ENCODE measurements at regions not wholly inside any gene's neighbourhood (a gene's known extent, or its start where the extent isn't known, plus 50 kb on each side); places are given as distances from the start of the nearest gene placed in this dataset.

- 0 out of 2 replicates have a peak, but pooled peaks cover 3% of the 10 kb centered on the region for H4K20me1 ChIP-seq (ENCODE audit: control insufficient read depth, insufficient read depth)
- H3K4me1 ChIP-seq (ENCODE audit: control insufficient read depth, insufficient read depth, low read length): no peaks in the 10 kb centered on the region
- FAIRE-seq (no peak), DNase-seq (ENCODE audit: low read depth, low spot score) (no peak), ATAC-seq (no peak)
- no peaks in the 10 kb centered on the region for H3K27me3 ChIP-seq (replicated peaks in 1 of 2; ENCODE audit: control insufficient read depth in 2 of 2, insufficient read depth in 2 of 2, low read length in 1 of 2)
- ChIA-PET POLR2A (no interaction called here), SMC1A (ENCODE audit: uncharacterized antibody, unreplicated experiment) (interaction anchor here (0.6 kb wide), 1 partner anchor 49 kb away, joined by 3 read pairs; no protein-coding TSS in a partner anchor), RAD21 (ENCODE audit: unreplicated experiment) (no interaction called here), CTCF (interaction anchor here (1.2 kb wide), 1 partner anchor 75 kb away, joined by 4 read pairs; no protein-coding TSS in a partner anchor)
- TF ChIP-seq RUNX3 (IDR thresholded peaks at IDR 0.05; ENCODE audit: low read length) (no peak), SIX5 (IDR thresholded peaks at IDR 0.05; ENCODE audit: low read depth, low read length, severe bottlenecking) (no peak), FOS (IDR thresholded peaks at IDR 0.05; ENCODE audit: borderline replicate concordance, extremely low read depth, insufficient read length) (no peak), CBFB (IDR thresholded peaks at IDR 0.05; ENCODE audit: low read depth) (no peak), RELA (IDR thresholded peaks at IDR 0.05; ENCODE audit: borderline replicate concordance, partially characterized antibody) (no peak), SUZ12 (IDR thresholded peaks at IDR 0.05; ENCODE audit: unreplicated experiment) (no peak), MTA3 (IDR thresholded peaks at IDR 0.05; ENCODE audit: borderline replicate concordance, low read length) (no peak), CBX5 (IDR thresholded peaks at IDR 0.05; ENCODE audit: low read depth) (no peak), E2F8 (IDR thresholded peaks at IDR 0.05; ENCODE audit: low read depth, partially characterized antibody) (no peak), ZBTB40 (IDR thresholded peaks at IDR 0.05; ENCODE audit: borderline replicate concordance) (no peak), ESRRA (IDR thresholded peaks at IDR 0.05; ENCODE audit: low read length) (no peak), NFYA (IDR thresholded peaks at IDR 0.05; ENCODE audit: borderline replicate concordance, low read depth, low read length) (no peak)
- H3K9me3 ChIP-seq (replicated peaks; ENCODE audit: control insufficient read depth, insufficient read depth, low read length): no peaks in the 10 kb centered on the region
- no peaks in the 10 kb centered on the region for H3K79me2 ChIP-seq (ENCODE audit: control insufficient read depth, insufficient read depth, low read length)
- WGBS (ENCODE audit: insufficient coverage, insufficient replicate concordance, low lambda C conversion rate, missing lambda C conversion rate): 55% methylated on average over 1 of the region's 1 CpG
- no peak overlapping the region for H3K27ac ChIP-seq (ENCODE audit: control insufficient read depth, insufficient read depth)
- no peak overlapping the region for H3K4me2 ChIP-seq (ENCODE audit: control insufficient read depth, insufficient read depth)
- H3K36me3 ChIP-seq (ENCODE audit: control insufficient read depth in 2 of 2, insufficient read depth in 2 of 2, low read length in 1 of 2): no peaks in the 10 kb centered on the region
- no peak overlapping the region for H3K9ac ChIP-seq (ENCODE audit: control insufficient read depth, insufficient read depth, low read length)
- in situ Hi-C loops (cut with MboI) (no loop called here), intact Hi-C loops (cut with micrococcal nuclease; ENCODE audit: unreplicated experiment) (no loop called here)
- no peak overlapping the region for H3K4me3 ChIP-seq
- no peak overlapping the region for H2AFZ ChIP-seq (ENCODE audit: control insufficient read depth, low read depth, low read length)
- no TSS peak for BruUV-seq (replicated peaks)
Observed at GRCh38 chr10:30185341-30185740, 126.0 kb upstream of the JCAD start.

Measured in GM12878 (cell line).